Suprapubic skin (tissue), 4 donors: ENCODE measurements at regions not wholly inside any gene's neighbourhood (a gene's known extent, or its start where the extent isn't known, plus 50 kb on each side); places are given as distances from the start of the nearest gene placed in this dataset.

ENCODE experiments used
- DNase-seq, 2 donors: peaks; one replicate each; pipeline ENCODE4 v3.0.0-alpha.2; 2019; ENCODE audit warnings: low spot score in 2 of 2
- H3K27ac ChIP-seq: fragments of 200-600 bp; sonication (generic); one replicate; pipeline ENCODE4 v1.5.1; 2019
- H3K27me3 ChIP-seq: fragments of 200-600 bp; sonication (generic); one replicate; pipeline ENCODE4 v1.5.1; 2019
- H3K36me3 ChIP-seq: fragments of 200-600 bp; sonication (generic); one replicate; pipeline ENCODE4 v1.5.1; 2019
- H3K4me1 ChIP-seq: fragments of 200-600 bp; sonication (generic); one replicate; pipeline ENCODE4 v1.5.1; 2019
- H3K4me3 ChIP-seq: fragments of 200-600 bp; sonication (generic); one replicate; pipeline ENCODE4 v1.5.1; 2019; ENCODE audit warnings: mild to moderate bottlenecking
- H3K9me3 ChIP-seq: fragments of 200-600 bp; sonication (generic); one replicate; pipeline ENCODE4 v1.5.1; 2019
- EP300 ChIP-seq: sonication (generic); formaldehyde crosslinking; IDR thresholded peaks from one replicate; pipeline ENCODE4 v1.6.1; 2017; ENCODE audit warnings: antibody characterized with exemption
- POLR2A ChIP-seq, 2 donors: fragments of 450-650 bp; IDR thresholded peaks; one replicate each; pipeline ENCODE4 v1.6.1; 2017; ENCODE audit warnings: antibody characterized with exemption in 2 of 2, mild to moderate bottlenecking in 2 of 2, moderate library complexity in 2 of 2
- POLR2AphosphoS5 ChIP-seq, 3 donors: sonication (generic); formaldehyde crosslinking; IDR thresholded peaks; one replicate each; pipeline ENCODE4 v1.6.1; 2017; ENCODE audit warnings: antibody characterized with exemption in 3 of 3
- WGBS: methylation state at CpG from one replicate; pipeline ENCODE4 v1.1.5; 2018; 5-methylcytosine and 5-hydroxymethylcytosine counted together
- TF ChIP-seq, protein P1 (sequence below), 2 donors: fragments of 200-600 bp in 1 of 2; fragments of 450-650 bp in 1 of 2; sonication (generic) in 1 of 2; IDR thresholded peaks; one replicate each; pipeline ENCODE4 v1.5.1; 2016 to 2019; ENCODE audit warnings: antibody characterized with exemption in 2 of 2, mild to moderate bottlenecking in 1 of 2, moderate library complexity in 1 of 2

DNA sequence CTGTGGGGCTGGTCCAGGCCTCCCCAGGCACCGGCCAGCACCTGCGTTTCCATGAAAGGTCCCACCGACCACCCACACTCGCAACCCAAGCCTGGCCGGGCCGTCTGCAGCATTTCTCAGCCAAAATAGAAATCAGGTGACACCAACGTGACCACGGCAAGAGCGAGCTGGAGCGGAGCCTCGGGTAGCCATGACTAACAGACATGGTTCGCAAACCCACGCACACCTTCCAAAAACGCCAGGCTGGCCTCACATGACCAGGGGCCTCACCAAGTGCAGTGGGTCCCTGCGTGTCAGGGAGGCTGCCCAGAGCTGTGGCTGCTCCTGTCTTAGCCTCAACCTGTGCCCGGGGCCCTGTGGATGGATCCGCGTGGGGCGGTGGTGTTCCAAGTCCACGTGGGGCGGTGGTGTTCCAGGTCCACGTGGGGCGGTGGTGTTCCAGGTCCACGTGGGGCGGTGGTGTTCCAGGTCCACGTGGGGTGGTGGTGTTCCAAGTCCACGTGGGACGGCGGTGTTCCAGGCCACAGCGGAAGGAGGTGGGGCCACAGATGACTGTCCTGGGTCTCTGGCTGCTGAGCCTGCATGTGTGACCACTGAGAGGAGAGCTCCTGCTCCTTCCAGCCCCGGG lies 64.4 kb upstream of the ADGRA1 start:
- H3K27me3 ChIP-seq = peaks cover 65% of the 10 kb centered on the region
- no peaks in the 10 kb centered on the region for H3K36me3 ChIP-seq
- TF ChIP-seq, protein P1, sequence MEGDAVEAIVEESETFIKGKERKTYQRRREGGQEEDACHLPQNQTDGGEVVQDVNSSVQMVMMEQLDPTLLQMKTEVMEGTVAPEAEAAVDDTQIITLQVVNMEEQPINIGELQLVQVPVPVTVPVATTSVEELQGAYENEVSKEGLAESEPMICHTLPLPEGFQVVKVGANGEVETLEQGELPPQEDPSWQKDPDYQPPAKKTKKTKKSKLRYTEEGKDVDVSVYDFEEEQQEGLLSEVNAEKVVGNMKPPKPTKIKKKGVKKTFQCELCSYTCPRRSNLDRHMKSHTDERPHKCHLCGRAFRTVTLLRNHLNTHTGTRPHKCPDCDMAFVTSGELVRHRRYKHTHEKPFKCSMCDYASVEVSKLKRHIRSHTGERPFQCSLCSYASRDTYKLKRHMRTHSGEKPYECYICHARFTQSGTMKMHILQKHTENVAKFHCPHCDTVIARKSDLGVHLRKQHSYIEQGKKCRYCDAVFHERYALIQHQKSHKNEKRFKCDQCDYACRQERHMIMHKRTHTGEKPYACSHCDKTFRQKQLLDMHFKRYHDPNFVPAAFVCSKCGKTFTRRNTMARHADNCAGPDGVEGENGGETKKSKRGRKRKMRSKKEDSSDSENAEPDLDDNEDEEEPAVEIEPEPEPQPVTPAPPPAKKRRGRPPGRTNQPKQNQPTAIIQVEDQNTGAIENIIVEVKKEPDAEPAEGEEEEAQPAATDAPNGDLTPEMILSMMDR (IDR thresholded peaks at IDR 0.05) = no peak
- TF ChIP-seq POLR2A (IDR thresholded peaks at IDR 0.05) = no peak
- no peak for TF ChIP-seq EP300
- no peak for TF ChIP-seq POLR2AphosphoS5 (IDR thresholded peaks at IDR 0.05)
- H3K9me3 ChIP-seq = no peaks in the 10 kb centered on the region
- 91% methylated on average over 9 of the region's 31 CpGs for WGBS
- no peaks in the 10 kb centered on the region for H3K4me1 ChIP-seq
- H3K27ac ChIP-seq = no peak overlapping the region
- H3K4me3 ChIP-seq = no peak overlapping the region
- DNase-seq = no peak

DNA sequence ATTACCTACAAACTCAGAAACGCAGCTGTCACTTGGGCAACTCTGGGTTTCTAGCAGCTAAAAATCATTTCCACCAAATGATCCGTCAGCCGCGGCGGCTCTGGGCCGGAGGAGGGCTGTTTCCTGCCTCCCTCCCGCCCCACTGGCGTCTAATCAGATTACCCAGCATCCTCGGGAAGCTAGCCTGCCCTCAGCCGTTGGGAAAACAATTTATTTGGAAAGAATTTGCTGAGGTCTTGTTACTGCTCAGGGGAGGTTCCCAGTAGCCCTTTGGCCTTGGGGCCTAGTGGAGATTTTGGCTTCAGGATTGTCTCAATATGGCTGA lies 65.0 kb upstream of the ADGRA1 start:
- 32% methylated on average over 9 of the region's 10 CpGs for WGBS
- H3K27me3 ChIP-seq = peaks cover 59% of the 10 kb centered on the region
- TF ChIP-seq, protein P1 (IDR thresholded peaks at IDR 0.05) = no peak
- no peak for TF ChIP-seq POLR2A (IDR thresholded peaks at IDR 0.05)
- TF ChIP-seq POLR2AphosphoS5 (IDR thresholded peaks at IDR 0.05) = no peak
- TF ChIP-seq EP300 = no peak
- no peak overlapping the region for H3K27ac ChIP-seq
- no peaks in the 10 kb centered on the region for H3K36me3 ChIP-seq
- no peaks in the 10 kb centered on the region for H3K4me1 ChIP-seq
- no peak for DNase-seq
- no peak overlapping the region for H3K4me3 ChIP-seq
- H3K9me3 ChIP-seq = no peaks in the 10 kb centered on the region

DNA sequence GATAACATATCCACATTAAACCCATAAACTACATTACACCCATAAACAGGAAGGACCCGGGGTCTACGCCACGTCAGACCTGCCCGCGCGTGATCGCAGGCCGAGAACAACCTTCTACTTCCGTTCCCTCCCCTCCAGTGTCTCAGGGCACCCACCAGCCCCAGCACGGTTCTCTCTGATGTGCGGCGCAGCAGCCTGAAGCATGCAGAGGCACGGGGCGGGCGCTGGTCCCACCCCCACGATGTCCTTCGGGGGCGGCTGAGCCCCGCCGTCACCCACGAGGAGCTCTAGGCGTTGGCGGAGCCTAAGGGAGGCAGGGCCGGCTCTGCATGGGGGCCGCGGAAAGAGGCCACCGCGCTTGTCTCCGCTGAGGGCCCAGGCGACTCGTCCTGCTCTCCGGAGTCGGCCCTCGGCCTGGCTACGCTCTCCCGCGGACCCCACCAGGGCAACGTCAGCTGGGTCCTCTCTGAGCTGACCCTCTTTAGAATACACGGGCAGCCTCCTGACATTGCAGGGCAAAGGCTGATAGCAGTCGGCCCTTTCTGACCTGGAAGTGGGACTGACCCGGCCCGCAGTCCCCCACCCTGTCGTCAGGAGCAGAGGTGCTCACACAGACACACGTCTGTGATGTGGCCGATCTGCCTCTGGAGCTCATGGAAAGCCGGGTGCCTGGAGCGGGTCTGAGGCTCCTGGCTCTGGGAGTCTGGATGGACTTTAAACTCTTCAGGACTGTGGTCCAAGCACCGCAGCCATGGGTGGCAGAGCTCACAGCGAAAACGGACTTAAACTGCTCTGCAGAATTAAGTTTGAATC lies 65.6 kb upstream of the ADGRA1 start:
- no peak for TF ChIP-seq POLR2AphosphoS5 (IDR thresholded peaks at IDR 0.05)
- TF ChIP-seq EP300 = no peak
- no peak for TF ChIP-seq POLR2A (IDR thresholded peaks at IDR 0.05)
- TF ChIP-seq, protein P1 (IDR thresholded peaks at IDR 0.05) = no peak
- no peak for DNase-seq
- Histone ChIP-seq H3K4me1 (no peaks in the 10 kb centered on the region), H3K4me3 (no peak overlapping the region), H3K27ac (no peak overlapping the region), H3K27me3 (peaks cover 54% of the 10 kb centered on the region), H3K36me3 (no peaks in the 10 kb centered on the region), H3K9me3 (no peaks in the 10 kb centered on the region)
- 88% methylated on average over 18 of the region's 50 CpGs for WGBS

DNA sequence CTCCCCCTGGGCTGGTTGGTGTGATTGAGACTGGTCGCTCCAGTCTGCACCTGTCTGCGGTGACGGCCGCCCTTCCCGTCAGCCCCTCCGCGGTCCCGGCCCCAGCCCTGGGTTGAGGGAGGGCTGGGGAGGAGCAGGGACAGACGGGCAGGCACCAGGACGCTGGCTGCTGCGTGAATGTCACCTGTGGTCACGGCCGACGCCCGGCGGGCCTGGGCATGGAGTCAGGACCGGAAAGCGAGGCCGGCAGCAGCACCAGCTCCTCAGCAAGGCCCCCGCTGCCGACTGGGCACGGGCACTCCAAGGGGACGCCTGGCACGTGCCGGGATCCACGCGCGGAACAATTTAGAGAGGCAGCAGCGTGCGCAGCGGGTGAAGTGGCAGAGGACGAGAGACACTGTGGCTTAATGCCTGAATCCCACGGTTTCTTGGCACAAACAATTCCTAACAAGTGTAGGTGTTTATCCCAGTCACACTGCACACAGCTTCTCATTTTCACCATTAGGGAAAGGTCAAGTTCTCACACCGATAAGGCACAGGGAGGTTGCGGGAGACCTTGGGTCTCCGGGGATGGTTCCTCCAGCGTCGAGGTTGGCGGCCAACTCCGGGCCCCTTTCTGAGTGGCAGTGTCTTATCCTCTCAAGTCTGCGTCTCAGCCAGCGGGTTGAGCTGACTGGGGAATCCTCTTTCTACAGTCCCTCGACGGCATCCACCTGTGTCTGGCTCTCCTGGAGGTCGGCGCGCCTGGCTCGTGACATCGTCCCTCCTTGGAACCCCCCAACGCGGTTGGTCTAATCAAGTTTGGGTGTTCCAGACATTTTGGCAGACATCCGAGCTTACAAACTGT lies 66.4 kb upstream of the ADGRA1 start:
- WGBS = 94% methylated on average over 48 of the region's 52 CpGs
- TF ChIP-seq, protein P1 (IDR thresholded peaks at IDR 0.05) = no peak
- no peak for TF ChIP-seq POLR2AphosphoS5 (IDR thresholded peaks at IDR 0.05)
- TF ChIP-seq EP300 = no peak
- TF ChIP-seq POLR2A (IDR thresholded peaks at IDR 0.05) = no peak

More for the DNA sequence above, 66.4 kb upstream of the ADGRA1 start:
- no peak for DNase-seq
- Histone ChIP-seq H3K4me1 (no peaks in the 10 kb centered on the region), H3K27ac (no peak overlapping the region), H3K4me3 (no peak overlapping the region), H3K36me3 (no peaks in the 10 kb centered on the region), H3K9me3 (no peaks in the 10 kb centered on the region), H3K27me3 (peaks cover 45% of the 10 kb centered on the region)
